ENCODE measurements at regions not wholly inside any gene's neighbourhood (a gene's known extent, or its start where the extent isn't known, plus 50 kb on each side); places are given as distances from the start of the nearest gene placed in this dataset.

DNA sequence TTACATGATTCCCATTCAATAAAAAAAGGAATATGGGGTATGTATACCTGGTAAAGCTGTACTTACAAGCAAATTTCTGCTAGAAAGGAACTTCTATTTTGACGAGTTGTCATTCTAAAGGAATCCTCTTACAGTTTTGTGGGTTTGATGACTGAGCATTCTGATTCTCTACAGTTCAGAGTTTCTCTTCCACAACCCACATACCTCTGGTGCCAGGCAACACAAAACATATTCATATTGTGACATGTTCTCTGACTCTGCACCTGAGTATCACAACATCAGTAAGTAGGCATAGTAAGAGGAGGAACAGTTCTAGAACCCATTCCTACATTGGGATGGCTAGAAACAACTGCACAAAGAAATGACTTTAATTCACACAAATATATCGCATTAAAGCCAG, 636.6 kb downstream of the MED13L start:
- DNase-seq (ENCODE audit: low spot score), result no peak

DNA sequence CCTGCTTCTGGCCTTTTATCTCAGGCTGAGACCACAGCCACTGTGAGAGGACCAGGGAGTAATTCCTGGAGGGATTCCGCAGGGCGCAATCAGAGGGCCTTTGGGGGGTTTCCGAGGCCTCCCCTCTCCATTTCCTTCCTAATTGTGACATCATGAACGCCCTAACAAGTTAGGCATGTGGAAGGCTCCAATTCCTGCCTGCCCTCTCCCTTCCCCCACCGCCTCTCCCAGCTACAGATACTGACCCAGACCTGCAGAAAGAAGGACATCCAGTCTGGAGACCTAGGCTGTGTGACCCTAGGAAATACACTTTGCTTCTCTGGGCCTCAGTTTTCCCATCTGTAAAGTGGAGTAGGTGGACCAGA, 637.9 kb downstream of the MED13L start:
- no peak for DNase-seq (ENCODE audit: low spot score)

DNA sequence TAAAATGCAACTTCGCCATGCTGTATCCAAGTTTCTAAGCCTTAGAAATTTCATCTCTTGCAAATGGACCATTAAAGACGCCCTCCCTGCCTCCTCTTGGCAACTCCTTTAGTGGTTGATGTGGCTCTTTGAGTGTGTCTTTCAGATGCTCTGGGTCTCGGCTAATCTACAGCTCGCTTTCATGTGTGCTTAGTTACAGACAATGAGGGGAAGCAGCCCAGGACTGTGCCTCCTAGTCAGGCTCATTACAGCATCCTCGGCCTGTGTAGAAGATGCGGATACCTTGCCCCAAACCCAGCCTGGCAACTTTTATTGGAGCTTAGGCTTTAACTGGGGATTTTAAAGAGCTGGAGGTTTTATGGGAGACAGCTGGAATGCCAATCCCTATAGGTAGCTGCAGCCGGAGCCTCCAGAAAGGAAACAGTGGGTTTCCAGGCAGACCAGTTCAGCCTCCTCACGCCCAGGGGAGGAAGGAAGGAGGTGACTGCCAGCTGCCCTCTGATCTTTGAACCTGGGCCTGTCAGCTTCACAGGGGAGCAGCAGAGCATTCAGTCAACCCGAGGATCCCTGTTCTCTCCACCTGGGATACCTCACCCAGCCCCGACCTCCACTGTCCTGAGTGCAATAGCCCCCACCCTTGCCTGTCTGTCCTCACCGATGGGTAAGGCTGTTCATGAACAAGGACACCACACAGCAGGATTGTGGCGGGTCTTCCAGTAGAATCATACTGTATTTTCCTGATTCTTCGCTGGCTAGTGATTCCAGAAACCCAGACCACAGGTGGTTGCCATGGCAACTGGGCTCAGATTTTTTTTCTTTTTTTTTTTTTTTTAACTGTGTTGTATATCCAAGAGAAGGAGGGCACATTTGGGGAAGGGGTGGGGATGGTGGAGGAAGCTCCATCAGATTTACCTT, 638.5 kb downstream of the MED13L start:
- DNase-seq (ENCODE audit: low spot score), result no peak

DNA sequence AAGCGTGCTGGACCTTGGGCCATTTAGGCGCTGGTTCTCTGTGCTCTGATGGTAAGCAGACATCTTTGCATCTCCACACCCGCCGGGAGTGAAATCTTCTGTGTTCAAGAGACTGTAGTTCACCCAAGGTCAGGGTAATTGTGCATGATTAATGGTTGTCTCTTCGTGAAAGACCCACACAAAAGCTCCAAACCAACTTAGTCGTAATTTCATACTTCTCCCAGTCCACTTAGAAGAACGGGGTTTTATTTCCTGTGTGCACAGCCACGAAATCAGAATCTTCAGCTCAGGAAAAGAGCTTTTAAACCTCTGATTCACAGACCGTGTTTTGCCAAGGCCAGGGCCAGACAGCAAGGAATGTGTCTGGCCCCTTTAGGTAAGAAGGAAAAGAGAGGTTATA, 640.9 kb downstream of the MED13L start:
- no peak for DNase-seq (ENCODE audit: low spot score)

DNA sequence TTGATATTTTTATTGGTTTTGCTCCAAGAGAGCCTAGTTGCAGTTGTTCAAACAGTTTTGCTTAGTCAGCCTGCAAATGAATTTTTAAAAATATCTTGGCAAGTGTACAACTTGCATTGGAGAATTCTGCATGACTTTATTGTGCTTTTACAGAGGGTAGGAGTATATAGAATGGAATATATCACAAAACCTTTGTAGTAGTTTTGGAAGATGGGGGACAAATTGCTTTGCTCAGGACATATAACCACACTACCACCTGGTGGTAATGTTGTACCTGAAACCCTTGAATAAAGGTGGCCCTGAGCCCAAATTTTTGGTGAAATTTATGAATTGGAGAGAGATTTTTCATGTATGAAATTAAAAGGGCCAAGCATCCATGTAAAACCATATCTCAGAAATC, 645.2 kb downstream of the MED13L start:
- no peak for DNase-seq (ENCODE audit: low spot score)

DNA sequence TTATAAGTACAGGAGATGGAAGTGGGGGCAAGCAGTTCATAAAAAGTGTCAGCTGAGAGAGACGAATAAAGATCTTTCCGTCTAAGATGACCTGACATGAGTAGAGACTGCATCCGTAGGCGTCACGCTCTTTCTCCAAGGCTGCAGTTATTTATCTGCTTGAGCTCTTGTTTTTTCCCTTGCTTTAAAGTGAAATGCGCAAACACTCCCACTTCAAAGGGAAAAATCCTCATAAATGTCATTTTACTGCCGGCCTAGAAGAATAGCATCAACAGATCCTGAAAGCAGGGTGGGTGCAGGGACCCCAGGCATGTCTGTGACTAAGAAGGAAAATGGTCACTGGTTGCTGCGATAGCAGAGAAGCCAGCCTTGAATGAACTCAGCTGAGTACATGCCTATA, 647.4 kb downstream of the MED13L start:
- DNase-seq (ENCODE audit: low spot score), result no peak

DNA sequence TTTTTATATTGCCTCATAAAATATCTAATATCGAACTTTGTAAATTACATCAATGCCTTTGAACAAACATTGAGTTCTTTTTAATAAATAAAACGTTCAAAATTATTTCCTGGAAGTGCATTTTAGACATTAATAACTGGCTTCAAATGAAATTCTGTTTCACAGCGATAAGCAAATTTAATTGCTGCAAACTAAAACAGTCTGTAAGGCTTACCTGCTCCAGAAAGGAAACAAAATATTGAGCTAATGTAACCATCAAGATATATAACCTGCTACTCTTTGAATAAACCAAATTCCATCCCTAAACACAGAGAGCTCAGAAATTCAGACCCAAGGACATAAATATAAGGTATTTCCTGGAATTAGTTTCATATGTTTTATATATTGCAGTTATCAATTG, 651.3 kb downstream of the MED13L start:
- DNase-seq (ENCODE audit: low spot score), result no peak

DNA sequence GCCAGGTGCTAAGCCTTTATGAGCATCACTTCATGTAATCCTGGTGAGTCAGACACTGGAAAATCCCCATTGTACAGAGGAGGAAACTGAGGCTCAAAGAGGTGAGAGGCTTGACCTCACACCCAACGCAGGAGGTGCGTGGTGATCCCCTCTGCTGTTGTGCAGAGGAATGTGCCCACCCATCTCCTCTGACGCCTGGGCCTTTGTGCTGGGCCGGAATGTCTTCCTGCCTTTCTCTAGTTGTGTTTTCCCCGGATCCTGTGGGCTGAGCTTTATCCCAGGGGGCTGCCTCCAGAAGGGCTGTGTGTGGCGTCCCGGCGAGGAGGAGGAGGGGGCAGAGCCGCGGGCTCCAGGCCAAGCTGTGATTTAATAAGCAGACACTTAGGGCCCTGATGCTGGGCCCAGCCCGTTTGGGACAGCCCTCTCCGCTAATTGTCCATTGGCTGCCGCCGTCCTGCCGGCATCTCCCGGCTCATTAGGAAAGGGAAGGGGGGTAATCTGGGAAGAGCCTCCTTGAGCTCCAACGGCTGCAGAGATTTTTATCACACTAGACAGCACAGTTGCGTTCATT, 653.6 kb downstream of the MED13L start:
- DNase-seq (ENCODE audit: low spot score), result no peak

DNA sequence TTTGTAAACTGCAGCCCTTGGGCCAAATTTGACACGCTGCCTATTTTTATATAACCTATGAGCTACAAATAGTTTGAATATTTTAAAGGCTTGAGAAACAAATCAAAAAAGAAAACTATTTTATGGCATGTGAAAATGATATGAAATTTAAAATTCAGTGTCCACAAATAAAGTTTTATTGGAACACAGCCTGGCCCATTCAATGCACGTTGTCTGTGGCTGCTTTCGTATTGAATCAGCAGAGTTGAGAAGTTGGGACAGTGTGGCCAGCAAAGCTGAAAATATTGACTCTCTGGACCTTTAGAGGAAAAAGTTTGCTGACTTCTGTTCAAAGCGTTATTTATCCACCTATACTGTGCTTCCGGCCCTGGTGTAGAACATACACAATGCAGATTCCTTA, 654.2 kb downstream of the MED13L start:
- DNase-seq (ENCODE audit: low spot score), result no peak

DNA sequence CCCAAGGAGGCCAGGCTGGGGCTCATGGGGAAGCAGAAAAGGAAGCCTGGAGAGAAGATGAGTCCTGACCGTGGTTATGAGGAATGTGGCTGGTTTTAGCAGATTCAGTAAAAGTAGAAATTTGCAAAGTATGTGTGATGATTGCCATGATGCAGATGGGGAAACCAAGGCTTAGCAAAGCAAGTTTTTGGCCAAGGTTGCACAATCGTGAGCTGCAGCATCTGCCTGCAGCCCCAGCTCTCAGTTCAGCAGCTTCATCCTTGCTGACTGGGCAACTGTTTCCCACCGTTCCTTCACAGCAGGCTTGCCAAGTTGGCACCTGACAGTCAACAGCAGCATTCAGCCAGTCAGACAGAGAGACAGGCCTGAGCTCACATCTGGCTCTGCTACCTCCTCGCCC, 656.7 kb downstream of the MED13L start:
- DNase-seq (ENCODE audit: low spot score), result no peak

DNA sequence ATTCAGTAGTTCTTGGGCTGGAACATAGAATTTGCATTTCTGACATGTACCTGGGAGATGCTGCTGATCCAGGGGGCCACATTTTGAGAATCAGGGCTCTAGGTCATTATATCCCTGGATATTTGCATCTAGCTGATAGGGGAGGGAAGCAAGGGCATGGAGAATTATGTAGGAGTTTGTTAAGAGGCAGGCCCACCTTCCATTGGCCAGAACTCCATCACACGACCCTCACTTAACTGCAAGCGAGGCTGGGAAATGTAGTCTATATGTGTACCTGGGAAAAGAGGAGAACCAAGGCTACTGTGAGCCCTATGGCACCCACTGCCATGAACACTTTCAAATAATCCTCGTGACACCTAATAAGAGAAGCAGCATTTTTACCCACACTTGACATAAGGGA, 657.6 kb downstream of the MED13L start:
- DNase-seq (ENCODE audit: low spot score), result no peak

DNA sequence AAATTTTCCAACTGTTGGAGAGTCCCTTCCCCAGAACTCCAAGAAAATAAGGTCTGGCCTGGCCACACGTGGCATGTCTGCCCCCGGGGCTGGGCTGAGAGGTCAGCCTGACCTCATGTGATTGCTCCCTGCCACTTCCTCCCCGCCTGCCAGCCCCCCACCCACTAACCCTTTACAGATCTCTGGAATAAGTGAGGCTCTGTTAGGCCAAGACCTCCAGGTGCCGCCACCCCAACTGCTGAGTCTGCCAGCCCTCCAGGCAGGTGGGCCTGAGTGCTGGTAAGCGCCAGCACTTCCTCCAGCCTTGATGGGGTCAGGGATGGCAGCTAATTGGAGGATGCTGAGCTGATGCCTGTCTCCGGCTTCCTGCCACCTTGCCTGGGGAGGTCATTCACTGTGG, 658.4 kb downstream of the MED13L start:
- DNase-seq (ENCODE audit: low spot score), result no peak

DNA sequence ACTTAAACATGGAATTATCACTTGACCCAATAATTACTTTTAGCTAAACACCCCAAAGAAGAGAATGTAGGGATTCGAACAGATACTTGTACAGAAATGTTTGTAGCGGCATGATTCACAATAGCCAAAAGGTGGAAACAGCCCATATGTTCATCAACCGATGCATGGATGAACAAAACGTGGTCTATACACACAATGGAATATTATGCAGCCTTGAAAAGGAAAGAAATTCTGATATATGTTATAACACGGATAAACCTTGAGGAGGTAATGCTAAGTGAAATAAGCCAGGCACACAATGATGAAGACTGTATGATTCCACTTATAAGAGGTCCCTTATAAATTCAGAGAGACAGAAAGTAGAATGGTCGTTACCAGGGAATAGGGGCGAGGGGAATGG, 659.4 kb downstream of the MED13L start:
- no peak for DNase-seq (ENCODE audit: low spot score)

DNA sequence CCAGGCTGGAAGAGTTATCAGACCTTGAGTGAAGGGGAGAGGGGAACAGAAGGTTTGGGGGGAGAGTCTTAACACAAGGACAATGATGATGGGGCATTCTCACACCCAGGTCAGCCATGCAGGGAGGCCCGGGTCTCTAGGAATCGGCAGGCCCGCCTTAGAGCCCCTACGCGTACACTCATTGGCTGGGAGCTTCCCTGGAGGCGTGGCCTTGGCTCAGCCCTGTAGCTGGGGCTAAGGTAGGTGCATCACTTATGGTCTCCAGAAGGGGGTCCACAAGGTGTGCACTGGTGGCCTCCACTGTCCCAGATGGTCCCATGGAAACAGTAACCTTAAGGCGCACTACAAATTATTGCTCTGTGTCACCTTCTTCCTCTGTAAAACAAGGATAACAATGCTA, 660.1 kb downstream of the MED13L start:
- DNase-seq (ENCODE audit: low spot score), result no peak

DNA sequence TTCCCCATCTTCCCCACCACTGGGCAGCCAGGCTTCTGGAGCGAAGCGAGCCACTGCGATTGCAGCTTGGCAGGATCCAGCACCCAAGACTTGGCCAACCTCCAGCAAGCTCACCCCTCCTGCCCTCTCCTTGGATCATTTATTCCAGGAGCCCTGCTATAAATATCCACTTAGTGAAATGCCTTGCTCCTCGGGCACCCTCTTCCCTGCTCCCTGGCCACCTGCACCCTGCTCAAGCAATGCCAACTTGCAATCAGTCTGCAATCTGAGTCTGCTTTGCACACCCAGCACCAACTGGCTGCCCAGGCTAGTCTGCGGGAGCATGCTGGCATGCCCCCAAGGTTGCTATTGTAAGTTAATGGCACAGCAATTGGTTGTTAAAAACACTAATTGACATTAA, 666.0 kb downstream of the MED13L start:
- no peak for DNase-seq (ENCODE audit: low spot score)

DNA sequence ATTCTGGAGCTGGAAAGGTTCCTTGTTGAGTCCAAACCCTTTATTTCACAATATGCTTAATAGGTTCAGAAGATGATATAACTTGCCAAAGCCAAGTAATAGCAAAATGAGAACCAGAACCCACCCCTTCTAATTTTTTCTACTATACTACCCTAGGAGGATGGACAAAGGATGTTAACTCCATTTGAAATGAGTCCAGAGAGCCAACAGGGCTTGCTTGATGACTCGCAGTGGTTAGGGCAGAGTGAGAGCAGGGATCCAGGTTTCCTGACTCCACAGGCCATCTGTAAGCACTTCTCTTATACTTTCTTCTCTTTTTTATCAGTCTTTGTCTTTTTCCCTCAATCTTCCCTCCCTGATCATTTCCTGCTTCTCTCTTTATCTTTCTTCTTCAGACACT, 668.1 kb downstream of the MED13L start:
- no peak for DNase-seq (ENCODE audit: low spot score)

DNA sequence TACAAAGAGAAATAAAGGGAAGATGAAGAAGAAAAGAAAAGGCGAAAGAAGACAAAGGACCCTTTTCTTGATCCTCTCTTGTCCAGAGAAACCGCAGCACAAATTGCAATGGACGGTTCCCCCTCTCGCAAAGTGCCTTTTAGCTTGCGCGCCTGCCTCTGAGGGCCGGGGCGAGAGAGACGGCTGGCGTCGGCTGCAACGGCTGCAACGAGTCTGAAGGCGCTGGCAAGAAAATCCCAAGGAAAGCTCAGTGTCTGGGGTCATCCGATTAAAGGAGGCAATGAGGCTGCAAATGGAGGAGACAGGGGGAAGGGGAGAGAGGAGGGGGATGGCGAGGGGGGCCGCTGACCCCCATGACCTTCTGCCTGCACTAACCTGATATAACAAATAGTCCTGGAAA, 671.5 kb downstream of the MED13L start:
- DNase-seq (ENCODE audit: low spot score), result no peak

DNA sequence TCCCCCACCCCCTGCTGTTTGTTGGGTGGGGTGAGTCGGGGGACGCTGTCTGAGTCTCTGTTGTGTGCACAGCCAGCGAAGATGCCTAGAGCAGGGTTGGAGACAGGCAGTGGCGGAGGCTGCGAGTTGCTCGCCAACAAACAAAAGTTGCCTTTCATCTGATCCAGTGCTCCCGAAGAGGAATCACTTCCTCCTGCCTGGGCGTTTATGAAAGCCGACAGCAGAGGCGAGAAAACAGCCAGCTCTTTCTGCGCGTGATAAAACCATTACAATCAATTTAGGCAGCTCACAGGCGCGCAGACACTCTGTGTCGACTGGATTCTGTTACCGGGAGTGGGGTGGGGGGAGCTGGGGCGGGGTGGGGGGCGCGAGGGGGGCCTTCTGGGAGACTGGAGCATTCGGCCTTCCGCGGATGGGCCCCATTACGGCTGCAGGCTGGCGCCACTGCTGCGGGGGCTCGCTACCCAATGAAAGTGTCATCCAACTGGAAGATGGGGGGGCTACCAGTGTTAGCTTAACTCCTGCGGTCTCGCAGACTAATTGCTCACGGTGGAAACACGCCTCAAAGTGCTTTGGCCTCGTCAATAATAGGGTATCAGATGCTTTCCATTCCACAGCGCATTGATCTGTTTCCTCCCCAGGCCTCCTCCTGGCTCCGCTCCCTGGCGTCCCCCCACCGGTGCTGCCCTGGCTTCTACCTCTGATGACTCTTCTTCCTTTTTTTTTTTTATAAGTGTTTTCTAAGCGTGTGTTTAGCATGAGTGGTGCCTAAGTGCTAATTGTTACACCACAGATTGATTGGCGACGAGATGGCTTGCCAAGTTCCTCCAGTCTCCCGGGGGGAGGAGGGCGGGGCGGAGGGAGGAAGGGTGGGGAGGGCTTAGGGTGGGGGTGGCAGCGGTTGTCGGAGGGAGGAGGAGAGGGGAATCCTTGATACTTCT, 678.4 kb downstream of the MED13L start:
- no peak for DNase-seq (ENCODE audit: low spot score)

DNA sequence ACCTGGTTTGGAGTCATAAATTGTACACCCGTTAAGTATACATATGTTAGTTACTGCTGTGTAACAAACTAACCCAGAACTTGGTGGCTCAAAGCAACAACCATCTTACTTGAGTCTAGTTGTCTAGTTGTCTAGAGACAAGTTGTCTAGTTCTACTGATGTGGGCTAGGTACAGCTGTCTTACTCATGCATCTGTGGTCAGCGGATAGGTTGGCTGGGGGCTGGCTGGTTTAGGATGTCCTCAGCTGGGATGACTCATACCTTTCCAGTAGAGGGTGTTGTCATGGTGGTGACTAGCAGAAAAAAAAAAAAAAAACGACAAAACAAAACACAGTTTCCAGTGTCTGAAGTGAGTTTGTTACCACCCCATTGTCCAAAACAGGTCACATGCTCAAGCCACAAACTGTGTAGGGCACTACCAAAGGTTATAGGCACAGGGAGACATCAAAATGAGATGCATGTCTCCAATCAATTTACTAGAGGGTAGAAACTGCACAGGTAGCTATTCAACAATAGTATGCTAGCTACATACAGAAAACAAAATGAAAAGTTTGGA, 680.3 kb downstream of the MED13L start:
- peak; percentile 46 for DNase-seq (ENCODE audit: low spot score)

DNA sequence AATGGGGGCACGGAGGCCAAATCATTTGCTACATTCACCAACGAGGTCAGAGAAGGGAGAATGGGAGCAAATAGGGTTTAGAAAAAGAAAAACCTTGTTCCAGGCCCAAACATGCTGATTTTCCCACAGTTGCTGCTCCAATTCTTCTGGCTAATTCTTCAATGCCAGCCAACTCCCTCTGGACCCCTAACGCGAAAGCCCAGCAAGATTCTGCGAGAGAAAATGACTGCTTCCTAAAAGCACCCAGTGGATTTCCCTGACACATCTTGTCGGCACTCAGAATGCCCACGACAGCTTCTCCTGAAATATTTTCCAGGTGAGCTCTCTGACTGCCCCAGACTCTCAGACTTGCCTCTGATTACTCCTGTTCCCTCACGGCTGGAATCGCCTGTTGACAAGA, 689.4 kb downstream of the MED13L start:
- DNase-seq (ENCODE audit: low spot score), result no peak

DNA sequence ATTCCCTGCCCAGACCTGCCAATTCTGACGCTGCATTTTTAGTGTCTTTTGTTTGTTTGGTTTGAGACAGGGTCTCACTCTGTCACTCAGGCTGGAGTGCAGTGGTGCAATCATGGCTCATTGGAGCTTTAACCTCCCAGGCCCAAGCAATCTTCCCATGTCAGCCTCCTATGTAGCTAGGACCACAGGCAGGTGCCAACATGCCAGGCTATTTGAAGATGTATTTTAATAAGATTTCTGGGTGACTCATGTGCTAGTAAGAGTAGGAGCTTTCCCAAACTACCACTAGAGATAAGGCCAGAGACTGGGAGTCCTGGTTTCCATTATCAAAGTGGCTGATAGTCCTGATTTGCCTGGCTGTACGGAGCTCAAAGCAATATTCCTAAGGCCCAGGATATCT, 693.3 kb downstream of the MED13L start:
- DNase-seq (ENCODE audit: low spot score), result no peak

DNA sequence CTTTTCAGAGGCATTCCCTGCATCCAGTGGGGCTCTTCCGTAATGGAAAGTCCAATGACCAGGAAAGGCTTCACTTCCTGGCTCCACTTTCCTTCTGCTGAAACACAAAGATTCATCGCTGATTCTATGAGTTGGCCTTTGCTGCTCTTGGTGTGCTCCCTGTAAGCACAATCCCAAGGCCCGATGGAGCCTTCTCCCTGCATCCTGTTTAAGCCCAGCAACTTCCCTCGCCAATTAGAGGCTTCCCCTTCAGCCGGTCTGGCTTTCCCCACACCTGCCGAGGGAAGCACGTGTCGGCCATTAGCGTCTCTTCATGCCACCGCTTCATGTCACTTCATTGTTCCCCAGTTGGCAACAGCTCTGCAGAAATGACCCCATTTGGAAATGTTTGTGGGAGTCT, 693.9 kb downstream of the MED13L start:
- no peak for DNase-seq (ENCODE audit: low spot score)

DNA sequence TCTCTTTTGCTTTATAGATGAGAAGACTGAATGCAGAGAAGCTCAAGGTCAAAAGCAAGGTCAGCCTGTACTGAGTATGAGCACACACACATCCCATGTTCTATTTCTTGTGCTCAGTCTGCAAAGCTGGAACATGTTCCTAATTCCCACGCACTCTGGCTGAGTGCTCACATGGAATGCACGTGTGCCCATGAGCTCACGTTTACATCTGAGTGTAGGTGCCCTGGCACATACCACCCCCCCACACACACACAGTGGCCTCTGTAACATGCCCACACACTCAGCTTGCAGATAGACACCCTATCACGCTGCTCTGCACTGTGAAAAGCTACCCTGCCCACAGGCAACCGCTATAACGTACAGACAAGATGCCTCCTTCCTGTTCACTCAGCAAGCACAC, 700.1 kb downstream of the MED13L start:
- DNase-seq (ENCODE audit: low spot score), result no peak
